DOHH2 (cell line): ENCODE measurements at regions not wholly inside any gene's neighbourhood (a gene's known extent, or its start where the extent isn't known, plus 50 kb on each side); places are given as distances from the start of the nearest gene placed in this dataset.

Source experiments
- H3F3A ChIP-seq: fragments of 200-600 bp; sonication (generic), shearing (Covaris generic); 2 replicates; pipeline ENCODE4 v1.6.0; 2016; ENCODE audit warnings: antibody characterized with exemption, mild to moderate bottlenecking; ENCODE audit not compliant: control insufficient read depth, insufficient read depth
- H3K27ac ChIP-seq: fragments of 200-600 bp; sonication (generic); 2 replicates; pipeline ENCODE4 v1.5.1; 2014; ENCODE audit warnings: low read depth, mild to moderate bottlenecking, low read length, moderate library complexity
- H3K27me3 ChIP-seq: fragments of 200-600 bp; sonication (generic); 2 replicates; pipeline ENCODE4 v1.6.1; 2014; ENCODE audit warnings: mild to moderate bottlenecking, low read length, mixed read lengths; ENCODE audit not compliant: control insufficient read depth
- H3K36me3 ChIP-seq: fragments of 200-600 bp; sonication (generic); 2 replicates; pipeline ENCODE4 v1.6.1; 2014; ENCODE audit warnings: mild to moderate bottlenecking, low read length, moderate library complexity, mixed read lengths; ENCODE audit not compliant: control insufficient read depth
- H3K4me1 ChIP-seq: fragments of 200-600 bp; sonication (generic); 2 replicates; pipeline ENCODE4 v1.6.1; 2014; ENCODE audit warnings: mild to moderate bottlenecking, low read length, mixed read lengths; ENCODE audit not compliant: control insufficient read depth
- H3K4me2 ChIP-seq: fragments of 200-600 bp; sonication (generic); 2 replicates; pipeline ENCODE4 v1.6.0; 2014; ENCODE audit warnings: mild to moderate bottlenecking, low read length, moderate library complexity
- H3K4me3 ChIP-seq: fragments of 200-600 bp; sonication (generic); 2 replicates; pipeline ENCODE4 v1.5.1; 2014; ENCODE audit warnings: mild to moderate bottlenecking, low read length, mixed read lengths
- H3K79me2 ChIP-seq: fragments of 200-600 bp; sonication (generic); 2 replicates; pipeline ENCODE4 v1.6.1; 2014; ENCODE audit warnings: mild to moderate bottlenecking, low read length, mixed read lengths; ENCODE audit not compliant: control insufficient read depth
- H3K9me2 ChIP-seq: fragments of 200-600 bp; sonication (generic); replicated peaks from 2 replicates; pipeline ENCODE4 v1.6.1; 2014; ENCODE audit warnings: mild to moderate bottlenecking, low read length, mixed read lengths; ENCODE audit not compliant: control insufficient read depth
- H3K9me3 ChIP-seq: fragments of 200-600 bp; sonication (generic); 2 replicates; pipeline ENCODE4 v1.6.1; 2014; ENCODE audit warnings: antibody characterized with exemption, low read length, mixed read lengths; ENCODE audit not compliant: control insufficient read depth, insufficient read depth
- H4K20me1 ChIP-seq: fragments of 200-600 bp; sonication (generic); 2 replicates; pipeline ENCODE4 v1.6.0; 2014; ENCODE audit warnings: low read depth, mild to moderate bottlenecking, antibody characterized with exemption, low read length, moderate library complexity; ENCODE audit not compliant: control insufficient read depth, insufficient read depth
- CTCF ChIP-seq: fragments of 200-600 bp; sonication (generic); IDR thresholded peaks from one replicate; pipeline ENCODE4 v1.5.1; 2014; ENCODE audit warnings: antibody characterized with exemption, mild to moderate bottlenecking, low read depth, low read length; ENCODE audit not compliant: poor library complexity, severe bottlenecking
- EZH2phosphoT487 ChIP-seq: fragments of 200-600 bp; sonication (generic); IDR thresholded peaks from 2 replicates; pipeline ENCODE4 v1.6.1; 2017; ENCODE audit warnings: borderline replicate concordance, mild to moderate bottlenecking, antibody characterized with exemption, low read length, moderate library complexity, mixed read lengths

- Histone ChIP-seq H3K4me1 (peaks cover 6% of the 10 kb centered on the region), H3K9me2 (no peaks in the 10 kb centered on the region), H3K27ac (no peak overlapping the region), H3K4me3 (no peak overlapping the region), H3K36me3 (no peaks in the 10 kb centered on the region), H3K4me2 (no peak overlapping the region), H3K79me2 (no peaks in the 10 kb centered on the region), H4K20me1 (no peaks in the 10 kb centered on the region), H3F3A (no peaks in the 10 kb centered on the region), H3K9me3 (no peaks in the 10 kb centered on the region; the same call in 1 of the 2 replicates), H3K27me3 (no peaks in the 10 kb centered on the region)
- TF ChIP-seq EZH2phosphoT487 = no peak
- TF ChIP-seq CTCF = no peak
Observed at GRCh38 chr16:77033516-77033915, 157.5 kb upstream of the MON1B start.

- Histone ChIP-seq H3K36me3 (no peaks in the 10 kb centered on the region), H3K9me2 (no peaks in the 10 kb centered on the region), H4K20me1 (no peaks in the 10 kb centered on the region), H3K9me3 (no peaks in the 10 kb centered on the region; the same call in 1 of the 2 replicates), H3K79me2 (no peaks in the 10 kb centered on the region), H3K4me3 (no peak overlapping the region), H3K27me3 (no peaks in the 10 kb centered on the region), H3K27ac (no peak overlapping the region), H3K4me2 (no peak overlapping the region), H3F3A (no peaks in the 10 kb centered on the region), H3K4me1 (peaks cover 6% of the 10 kb centered on the region)
- no peak for TF ChIP-seq CTCF
- no peak for TF ChIP-seq EZH2phosphoT487
Observed at GRCh38 chr16:77035361-77035760, 155.6 kb upstream of the MON1B start.

- Histone ChIP-seq H3K79me2 (no peaks in the 10 kb centered on the region), H3K9me2 (no peaks in the 10 kb centered on the region)
- TF ChIP-seq CTCF (no peak), EZH2phosphoT487 (no peak)
Observed at GRCh38 chr16:77037696-77038347, 153.2 kb upstream of the MON1B start.

More at GRCh38 chr16:77037696-77038347, 153.2 kb upstream of the MON1B start:
- H3K27ac ChIP-seq = no peak overlapping the region
- H3F3A ChIP-seq = no peaks in the 10 kb centered on the region
- no peak overlapping the region for H3K4me2 ChIP-seq
- H3K4me3 ChIP-seq = no peak overlapping the region
- no peaks in the 10 kb centered on the region for H3K27me3 ChIP-seq
- no peaks in the 10 kb centered on the region for H3K36me3 ChIP-seq
- no peaks in the 10 kb centered on the region; the same call in 1 of the 2 replicates for H3K9me3 ChIP-seq
- peaks cover 3% of the 10 kb centered on the region; the same call in 1 of the 2 replicates for H3K4me1 ChIP-seq
- no peaks in the 10 kb centered on the region for H4K20me1 ChIP-seq
